HEK293 (cell line): ENCODE measurements at regions not wholly inside any gene's neighbourhood (a gene's known extent, or its start where the extent isn't known, plus 50 kb on each side); places are given as distances from the start of the nearest gene placed in this dataset.

Experiments used
- MEIS1 ChIP-seq: sonication (generic); formaldehyde crosslinking; IDR thresholded peaks from 2 replicates; pipeline ENCODE4 v1.8.1; 2022; ENCODE audit warnings: missing genetic modification reagents, mild to moderate bottlenecking, borderline replicate concordance
- TF ChIP-seq, protein P1 (sequence below): fragments of 450-650 bp; formaldehyde crosslinking; IDR thresholded peaks from 2 replicates; pipeline ENCODE4 v1.5.1; 2016; ENCODE audit warnings: missing biosample characterization, missing genetic modification characterization

DNA sequence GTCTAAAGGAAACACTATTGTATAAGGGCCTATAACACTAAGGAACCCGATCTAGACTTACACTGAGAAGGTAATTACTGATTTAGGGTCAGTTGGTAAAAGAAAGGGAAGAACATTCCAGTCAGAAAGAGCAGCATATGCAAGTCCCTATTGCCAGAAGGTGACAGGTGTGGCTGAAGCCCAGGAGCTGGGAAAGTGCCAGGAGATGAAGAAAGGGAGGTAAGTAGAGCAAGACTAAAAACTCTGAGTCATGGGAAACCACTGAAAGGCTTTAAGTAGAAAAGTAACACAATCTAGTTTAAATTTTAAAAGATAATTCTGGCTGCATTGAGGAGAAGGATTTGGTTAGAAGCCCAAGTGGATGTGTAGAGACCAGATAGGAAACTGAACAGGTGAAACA, 77.7 kb upstream of the INTU start:
- TF ChIP-seq MEIS1 (CRISPR knock-in tag) = no peak
- TF ChIP-seq, protein P1, sequence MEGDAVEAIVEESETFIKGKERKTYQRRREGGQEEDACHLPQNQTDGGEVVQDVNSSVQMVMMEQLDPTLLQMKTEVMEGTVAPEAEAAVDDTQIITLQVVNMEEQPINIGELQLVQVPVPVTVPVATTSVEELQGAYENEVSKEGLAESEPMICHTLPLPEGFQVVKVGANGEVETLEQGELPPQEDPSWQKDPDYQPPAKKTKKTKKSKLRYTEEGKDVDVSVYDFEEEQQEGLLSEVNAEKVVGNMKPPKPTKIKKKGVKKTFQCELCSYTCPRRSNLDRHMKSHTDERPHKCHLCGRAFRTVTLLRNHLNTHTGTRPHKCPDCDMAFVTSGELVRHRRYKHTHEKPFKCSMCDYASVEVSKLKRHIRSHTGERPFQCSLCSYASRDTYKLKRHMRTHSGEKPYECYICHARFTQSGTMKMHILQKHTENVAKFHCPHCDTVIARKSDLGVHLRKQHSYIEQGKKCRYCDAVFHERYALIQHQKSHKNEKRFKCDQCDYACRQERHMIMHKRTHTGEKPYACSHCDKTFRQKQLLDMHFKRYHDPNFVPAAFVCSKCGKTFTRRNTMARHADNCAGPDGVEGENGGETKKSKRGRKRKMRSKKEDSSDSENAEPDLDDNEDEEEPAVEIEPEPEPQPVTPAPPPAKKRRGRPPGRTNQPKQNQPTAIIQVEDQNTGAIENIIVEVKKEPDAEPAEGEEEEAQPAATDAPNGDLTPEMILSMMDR = no peak
